OCI-LY3 (cell line): ENCODE measurements at regions not wholly inside any gene's neighbourhood (a gene's known extent, or its start where the extent isn't known, plus 50 kb on each side); places are given as distances from the start of the nearest gene placed in this dataset.

Source experiments
- H2AFZ ChIP-seq: fragments of 200-600, 300-600 bp; shearing (Covaris generic); 2 replicates; pipeline ENCODE4 v1.6.0; 2014; ENCODE audit warnings: antibody characterized with exemption, low read depth, low read length
- H3K27ac ChIP-seq: fragments of 200-600, 300-600 bp; sonication (generic); 2 replicates; pipeline ENCODE4 v1.5.1; 2014; ENCODE audit warnings: mild to moderate bottlenecking, low read length, moderate library complexity, mixed read lengths
- H3K27me3 ChIP-seq: fragments of 200-600, 300-600 bp; sonication (generic); 2 replicates; pipeline ENCODE4 v1.6.1; 2014; ENCODE audit warnings: low read depth, low read length, mixed read lengths
- H3K36me3 ChIP-seq: fragments of 200-600, 300-600 bp; sonication (generic); replicated peaks from 2 replicates; pipeline ENCODE3; 2014; ENCODE audit warnings: low read depth, low read length, mixed read lengths
- H3K4me1 ChIP-seq: fragments of 300-600, 200-600 bp; sonication (generic); 2 replicates; pipeline ENCODE4 v1.6.1; 2014; ENCODE audit warnings: low read length, mixed read lengths
- H3K4me2 ChIP-seq: fragments of 200-600, 300-600 bp; sonication (generic); 2 replicates; pipeline ENCODE4 v1.6.1; 2014; ENCODE audit warnings: low read length, mixed read lengths
- H3K4me3 ChIP-seq: fragments of 300-600, 200-600 bp; sonication (generic); 2 replicates; pipeline ENCODE4 v1.5.1; 2014; ENCODE audit warnings: antibody characterized with exemption, mild to moderate bottlenecking, low read length, moderate library complexity
- H3K79me2 ChIP-seq: fragments of 300-600, 200-600 bp; shearing (Covaris generic); 2 replicates; pipeline ENCODE4 v1.6.1; 2014; ENCODE audit warnings: mild to moderate bottlenecking, low read length, mixed read lengths
- H3K9ac ChIP-seq: fragments of 300-600, 200-600 bp; shearing (Covaris generic); 2 replicates; pipeline ENCODE4 v1.6.0; 2014; ENCODE audit warnings: mild to moderate bottlenecking, low read length, moderate library complexity
- H3K9me3 ChIP-seq: fragments of 200-600, 300-600 bp; shearing (Covaris generic); 2 replicates; pipeline ENCODE4 v1.6.1; 2014; ENCODE audit warnings: low read length, mixed read lengths; ENCODE audit not compliant: insufficient read depth
- H4K20me1 ChIP-seq: fragments of 200-600, 300-600 bp; sonication (generic); 2 replicates; pipeline ENCODE4 v1.6.1; 2016; ENCODE audit warnings: low read length, mixed read lengths; ENCODE audit not compliant: insufficient read depth
- EZH2phosphoT487 ChIP-seq: fragments of 200-600 bp; shearing (Covaris generic); IDR thresholded peaks from 2 replicates; pipeline ENCODE4 v1.6.1; 2018; ENCODE audit warnings: antibody characterized with exemption, mixed run types, low read depth
- TF ChIP-seq, protein P1 (sequence below): fragments of 200-600, 300-600 bp; sonication (generic); IDR thresholded peaks from 2 replicates; pipeline ENCODE4 v1.5.1; 2014; ENCODE audit warnings: antibody characterized with exemption, low read length, low read depth

DNA sequence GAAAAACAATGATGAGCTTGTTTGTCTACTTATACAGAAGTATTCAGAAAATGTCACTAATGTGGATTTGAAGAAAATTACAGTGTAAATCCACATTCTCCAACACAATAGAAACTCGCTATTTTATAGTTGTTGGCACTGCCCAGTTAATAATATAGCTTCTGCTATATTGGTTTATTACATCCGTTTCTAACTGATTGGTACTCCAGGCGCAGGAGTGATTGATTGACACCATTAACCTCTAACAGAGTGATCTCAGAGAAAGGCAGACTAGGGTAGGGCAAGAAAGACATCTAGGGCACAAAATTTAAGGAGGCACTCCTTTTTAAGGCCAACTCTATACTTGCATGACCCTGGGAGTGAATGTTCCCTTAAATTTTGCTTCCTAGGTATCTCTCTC lies 84.0 kb upstream of the MIER3 start:
- Histone ChIP-seq H3K4me1 (peaks cover 9% of the 10 kb centered on the region; the same call in 1 of the 2 replicates), H3K27me3 (no peaks in the 10 kb centered on the region), H4K20me1 (no peaks in the 10 kb centered on the region), H3K4me3 (no peak overlapping the region), H3K9me3 (no peaks in the 10 kb centered on the region), H3K36me3 (no peaks in the 10 kb centered on the region), H3K9ac (no peak overlapping the region), H3K79me2 (no peaks in the 10 kb centered on the region), H3K4me2 (no peak overlapping the region), H2AFZ (no peak overlapping the region), H3K27ac (no peak overlapping the region)
- TF ChIP-seq EZH2phosphoT487, result no peak
- TF ChIP-seq, protein P1, sequence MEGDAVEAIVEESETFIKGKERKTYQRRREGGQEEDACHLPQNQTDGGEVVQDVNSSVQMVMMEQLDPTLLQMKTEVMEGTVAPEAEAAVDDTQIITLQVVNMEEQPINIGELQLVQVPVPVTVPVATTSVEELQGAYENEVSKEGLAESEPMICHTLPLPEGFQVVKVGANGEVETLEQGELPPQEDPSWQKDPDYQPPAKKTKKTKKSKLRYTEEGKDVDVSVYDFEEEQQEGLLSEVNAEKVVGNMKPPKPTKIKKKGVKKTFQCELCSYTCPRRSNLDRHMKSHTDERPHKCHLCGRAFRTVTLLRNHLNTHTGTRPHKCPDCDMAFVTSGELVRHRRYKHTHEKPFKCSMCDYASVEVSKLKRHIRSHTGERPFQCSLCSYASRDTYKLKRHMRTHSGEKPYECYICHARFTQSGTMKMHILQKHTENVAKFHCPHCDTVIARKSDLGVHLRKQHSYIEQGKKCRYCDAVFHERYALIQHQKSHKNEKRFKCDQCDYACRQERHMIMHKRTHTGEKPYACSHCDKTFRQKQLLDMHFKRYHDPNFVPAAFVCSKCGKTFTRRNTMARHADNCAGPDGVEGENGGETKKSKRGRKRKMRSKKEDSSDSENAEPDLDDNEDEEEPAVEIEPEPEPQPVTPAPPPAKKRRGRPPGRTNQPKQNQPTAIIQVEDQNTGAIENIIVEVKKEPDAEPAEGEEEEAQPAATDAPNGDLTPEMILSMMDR, result no peak

DNA sequence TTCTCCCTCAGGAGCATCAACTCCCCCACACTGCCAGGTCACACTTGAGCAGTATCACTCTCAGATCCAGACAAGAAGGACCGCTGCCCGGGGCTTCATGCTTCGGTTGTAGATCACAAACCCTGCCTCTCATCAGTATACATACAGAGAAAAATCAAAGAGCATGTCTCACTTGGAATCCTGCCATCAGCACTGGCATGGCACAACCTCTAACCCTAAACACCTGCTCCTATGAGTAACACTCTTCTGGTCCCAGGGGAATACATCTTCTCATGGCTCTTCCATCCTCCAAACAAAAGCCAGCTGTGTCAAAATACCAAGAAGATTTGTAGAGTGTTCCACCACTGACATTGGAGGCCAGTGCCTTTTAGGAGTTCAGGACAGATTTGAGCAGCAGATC lies 84.8 kb upstream of the MIER3 start:
- no peak for TF ChIP-seq EZH2phosphoT487
- TF ChIP-seq, protein P1, result no peak
- Histone ChIP-seq H3K79me2 (no peaks in the 10 kb centered on the region), H3K36me3 (no peaks in the 10 kb centered on the region), H4K20me1 (no peaks in the 10 kb centered on the region), H3K4me1 (peaks cover 3% of the 10 kb centered on the region; the same call in 1 of the 2 replicates), H3K27me3 (no peaks in the 10 kb centered on the region), H3K9ac (no peak overlapping the region), H3K4me3 (no peak overlapping the region), H2AFZ (no peak overlapping the region), H3K27ac (no peak overlapping the region), H3K9me3 (no peaks in the 10 kb centered on the region), H3K4me2 (no peak overlapping the region)

DNA sequence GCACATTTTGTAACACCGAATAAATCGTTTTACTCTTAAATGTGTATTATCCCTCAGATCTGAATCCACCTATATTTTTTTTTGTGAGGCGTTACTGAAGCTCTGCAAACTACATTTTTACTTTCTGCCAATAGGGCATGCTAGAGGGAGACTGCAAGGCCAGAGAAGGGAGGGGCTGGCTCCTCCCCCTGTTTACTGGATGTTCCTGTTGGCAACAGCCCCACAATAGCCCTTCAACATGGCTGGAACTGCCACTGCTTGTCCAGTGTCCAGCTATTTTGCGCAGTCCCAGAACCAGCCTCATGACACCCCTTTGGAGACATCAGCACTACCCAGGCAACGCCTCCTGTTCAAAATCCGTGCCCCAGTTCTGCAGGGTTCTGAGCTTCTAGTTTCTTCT lies 85.4 kb upstream of the MIER3 start:
- no peak overlapping the region for H2AFZ ChIP-seq

DNA sequence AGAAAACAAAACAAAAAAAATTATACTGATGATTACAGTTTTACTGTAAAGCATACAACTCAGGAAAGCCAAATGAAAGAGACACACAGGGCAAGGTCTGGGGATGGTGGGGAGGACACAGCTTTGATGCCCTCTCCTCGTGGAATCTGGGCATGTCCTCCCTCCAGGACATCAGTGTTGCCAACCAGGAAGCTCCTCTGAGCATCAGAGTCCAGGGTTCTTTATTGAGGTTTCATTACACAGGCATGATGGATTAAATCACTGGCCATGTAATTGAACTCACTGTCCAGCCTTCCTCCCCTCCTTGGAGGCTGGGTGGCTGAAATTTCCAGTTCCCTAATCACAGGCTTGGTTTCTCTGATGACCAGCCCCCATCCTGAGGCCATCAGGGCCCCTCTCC lies 89.6 kb upstream of the MIER3 start:
- Histone ChIP-seq H3K4me2 (no peak overlapping the region), H3K4me3 (no peak overlapping the region), H4K20me1 (no peaks in the 10 kb centered on the region), H3K27me3 (no peaks in the 10 kb centered on the region), H3K9ac (no peak overlapping the region), H2AFZ (no peak overlapping the region), H3K79me2 (no peaks in the 10 kb centered on the region), H3K36me3 (no peaks in the 10 kb centered on the region), H3K27ac (no peak overlapping the region), H3K9me3 (no peaks in the 10 kb centered on the region), H3K4me1 (no peaks in the 10 kb centered on the region)
- TF ChIP-seq, protein P1, result no peak
- no peak for TF ChIP-seq EZH2phosphoT487

More for the DNA sequence above, 85.4 kb upstream of the MIER3 start:
- Histone ChIP-seq H3K36me3 (no peaks in the 10 kb centered on the region), H3K4me1 (no peaks in the 10 kb centered on the region), H3K9me3 (no peaks in the 10 kb centered on the region), H3K4me2 (no peak overlapping the region), H3K27ac (no peak overlapping the region), H3K27me3 (no peaks in the 10 kb centered on the region), H4K20me1 (no peaks in the 10 kb centered on the region), H3K9ac (no peak overlapping the region), H3K79me2 (no peaks in the 10 kb centered on the region), H3K4me3 (no peak overlapping the region)
- TF ChIP-seq EZH2phosphoT487, result no peak
- TF ChIP-seq, protein P1, result no peak
